A549 (cell line): ENCODE measurements at regions not wholly inside any gene's neighbourhood (a gene's known extent, or its start where the extent isn't known, plus 50 kb on each side); places are given as distances from the start of the nearest gene placed in this dataset.

Experiments used
- ATAC-seq, 2 experiments: fragments of 200-7000 bp in 1 of 2; fragments of >200 bp in 1 of 2; cut with Nextera tagmentation in 1 of 2; cut with Tn5 transposase in 1 of 2; 3 replicates each; pipeline versions ENCODE4 v1.8.0 to v1.9.1; 2018 to 2020; ENCODE audit warnings: mild to moderate bottlenecking in 1 of 2, moderate library complexity in 1 of 2
- CTCF ChIA-PET: fragments of 300-600 bp; sonication (Branson Sonifier 250); formaldehyde crosslinking; extraction: SDS; loops from one replicate; lab custom pipeline; 2021; ENCODE audit warnings: antibody characterized with exemption, inconsistent platforms; lab: Yijun Ruan, JAX
- POLR2A ChIA-PET: fragments of 350-600 bp; formaldehyde crosslinking; extraction: SDS; loops from one replicate; lab custom pipeline; 2021; ENCODE audit warnings: antibody characterized with exemption, inconsistent platforms; lab: Yijun Ruan, JAX
- DNase-seq, 2 experiments: peaks; one replicate each; pipeline versions ENCODE4 v3.0.0 to v3.0.0-alpha.2; 2011 to 2016; ENCODE audit warnings: low read depth in 1 of 2, low spot score in 1 of 2
- FAIRE-seq: peaks from 2 replicates; lab custom pipeline; 2011; peaks lifted over from hg19 to GRCh38; lab: Jason Lieb, UNC
- H3K27ac ChIP-seq, 2 experiments: fragments of >200 bp; sonication (Bioruptor Twin); formaldehyde crosslinking; 3 replicates each; pipeline ENCODE4 v1.5.1; 2016 to 2017
- H3K4me1 ChIP-seq: fragments of >200 bp; sonication (Bioruptor Twin); formaldehyde crosslinking; 3 replicates; pipeline ENCODE4 v1.6.1; 2016
- H3K4me2 ChIP-seq: fragments of >200 bp; sonication (Bioruptor Twin); formaldehyde crosslinking; 3 replicates; pipeline ENCODE4 v1.6.1; 2016
- H3K4me3 ChIP-seq: fragments of >200 bp; sonication (Bioruptor Twin); formaldehyde crosslinking; 3 replicates; pipeline ENCODE4 v1.5.1; 2016
- H3K9me3 ChIP-seq: fragments of >200 bp; sonication (Bioruptor Twin); formaldehyde crosslinking; 3 replicates; pipeline ENCODE4 v1.6.1; 2016
- CBX8 ChIP-seq: fragments of 200-600 bp; sonication (generic); IDR thresholded peaks from 2 replicates; pipeline ENCODE4 v1.6.1; 2016
- CEBPB ChIP-seq, 2 experiments: fragments of >200 bp in 1 of 2; sonication (Bioruptor Twin) in 1 of 2; formaldehyde crosslinking in 1 of 2; IDR thresholded peaks; 2 replicates each; pipeline ENCODE4 v1.6.1; 2012 to 2016
- CHD2 ChIP-seq: fragments of 150-350 bp; IDR thresholded peaks from 2 replicates; pipeline ENCODE4 v1.6.1; 2014; ENCODE audit warnings: low read length; ENCODE audit not compliant: partially characterized antibody
- CHD4 ChIP-seq: fragments of 200-600 bp; sonication (generic); IDR thresholded peaks from 2 replicates; pipeline ENCODE4 v1.6.1; 2016; ENCODE audit warnings: antibody characterized with exemption, mild to moderate bottlenecking, borderline replicate concordance
- EP300 ChIP-seq, 2 experiments: fragments of >200 bp; sonication (Bioruptor Twin); formaldehyde crosslinking; IDR thresholded peaks; 2 replicates in 1 of 2; 3 replicates in 1 of 2; pipeline ENCODE4 v1.6.1; 2016 to 2017
- FOSB ChIP-seq: fragments of 250-450 bp; sonication (Bioruptor Pico); IDR thresholded peaks from 2 replicates; pipeline ENCODE4 v1.5.0; 2020; ENCODE audit warnings: mild to moderate bottlenecking, moderate library complexity
- FOSL2 ChIP-seq, 2 experiments: fragments of 450-650 bp in 1 of 2; fragments of >200 bp in 1 of 2; sonication (Bioruptor Twin) in 1 of 2; formaldehyde crosslinking; IDR thresholded peaks; 2 replicates each; pipeline versions ENCODE4 v1.5.0 to v1.6.1; 2016 to 2020; ENCODE audit warnings: mild to moderate bottlenecking in 1 of 2, moderate library complexity in 1 of 2
- FOXS1 ChIP-seq: fragments of 250-450 bp; sonication (Bioruptor Pico); IDR thresholded peaks from 2 replicates; pipeline ENCODE4 v1.5.0; 2020; ENCODE audit warnings: mild to moderate bottlenecking, moderate library complexity
- HEYL ChIP-seq: fragments of 250-450 bp; sonication (Bioruptor Pico); IDR thresholded peaks from 2 replicates; pipeline ENCODE4 v1.8.0; 2021; ENCODE audit warnings: mild to moderate bottlenecking, moderate library complexity
- MAFK ChIP-seq: fragments of 450-650 bp; IDR thresholded peaks from 2 replicates; pipeline ENCODE4 v1.6.1; 2014; ENCODE audit not compliant: partially characterized antibody
- MAZ ChIP-seq: fragments of 150-350 bp; IDR thresholded peaks from 2 replicates; pipeline ENCODE4 v1.6.1; 2014; ENCODE audit warnings: antibody characterized with exemption, low read depth, low read length, borderline replicate concordance
- NFE2L2 ChIP-seq: fragments of 150-350 bp; conservative IDR thresholded peaks from 2 replicates; pipeline ENCODE4 v1.6.1; 2014; ENCODE audit warnings: low read length
- NR3C1 ChIP-seq: fragments of >200 bp; sonication (Bioruptor Twin); formaldehyde crosslinking; IDR thresholded peaks from 3 replicates; pipeline ENCODE4 v1.6.1; 2017
- POLR2AphosphoS2 ChIP-seq: conservative IDR thresholded peaks from 2 replicates; pipeline ENCODE4 v1.6.1; 2012; ENCODE audit warnings: low read length, improper control_type of control experiment, inconsistent platforms
- WGBS: methylation state at CpG from one replicate; pipeline ENCODE4 v1.1.6; 2017; ENCODE audit errors: missing lambda C conversion rate; 5-methylcytosine and 5-hydroxymethylcytosine counted together
- TF ChIP-seq, protein P1 (sequence below): IDR thresholded peaks from 2 replicates; pipeline ENCODE4 v1.6.1; 2012; ENCODE audit warnings: low read depth, borderline replicate concordance
- TF ChIP-seq, protein P2 (sequence below): fragments of 200-600 bp; sonication (generic); IDR thresholded peaks from 2 replicates; pipeline ENCODE4 v1.6.1; 2016; ENCODE audit warnings: antibody characterized with exemption, mild to moderate bottlenecking, moderate library complexity
- TF ChIP-seq, protein P3 (sequence below): fragments of >200 bp; sonication (Bioruptor Twin); formaldehyde crosslinking; IDR thresholded peaks from 3 replicates; pipeline ENCODE4 v1.5.1; 2016
- TF ChIP-seq, protein P4 (sequence below): fragments of 250-450 bp; sonication (Bioruptor Pico); IDR thresholded peaks from 2 replicates; pipeline ENCODE4 v1.5.0; 2020; ENCODE audit warnings: low read depth, mild to moderate bottlenecking, moderate library complexity

DNA sequence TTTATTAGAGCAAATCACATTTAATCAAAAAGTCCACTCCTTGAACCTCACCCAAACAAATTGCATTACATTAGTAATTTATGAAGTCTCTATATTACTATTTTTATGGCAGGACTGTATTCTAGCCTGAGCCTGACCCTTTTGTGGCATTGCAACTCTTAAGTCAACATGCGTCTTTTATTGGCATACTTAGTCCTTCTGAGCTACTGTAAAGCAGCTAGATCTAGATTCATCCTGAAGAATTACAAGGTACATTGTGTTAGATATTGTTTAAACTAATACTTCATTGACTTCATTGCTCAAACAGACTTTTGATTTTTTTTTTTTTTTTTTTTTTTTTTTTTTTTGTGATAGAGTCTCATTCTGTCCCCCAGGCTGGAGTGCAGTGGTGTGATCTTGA, 1842.5 kb upstream of the CDH9 start:
- H3K9me3 ChIP-seq, result no peaks in the 10 kb centered on the region
- no peak overlapping the region for H3K4me3 ChIP-seq
- H3K4me2 ChIP-seq, result no peak overlapping the region
- CTCF ChIA-PET, result no interaction called here
- WGBS, result 74% methylated on average over 1 of the region's 1 CpG
- POLR2A ChIA-PET, result no interaction called here
- H3K4me1 ChIP-seq, result no peaks in the 10 kb centered on the region
- no peak for DNase-seq
- FAIRE-seq, result no peak
- TF ChIP-seq CHD4, result no peak
- TF ChIP-seq, protein P1, sequence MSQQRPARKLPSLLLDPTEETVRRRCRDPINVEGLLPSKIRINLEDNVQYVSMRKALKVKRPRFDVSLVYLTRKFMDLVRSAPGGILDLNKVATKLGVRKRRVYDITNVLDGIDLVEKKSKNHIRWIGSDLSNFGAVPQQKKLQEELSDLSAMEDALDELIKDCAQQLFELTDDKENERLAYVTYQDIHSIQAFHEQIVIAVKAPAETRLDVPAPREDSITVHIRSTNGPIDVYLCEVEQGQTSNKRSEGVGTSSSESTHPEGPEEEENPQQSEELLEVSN, result no peak
- TF ChIP-seq, protein P2, sequence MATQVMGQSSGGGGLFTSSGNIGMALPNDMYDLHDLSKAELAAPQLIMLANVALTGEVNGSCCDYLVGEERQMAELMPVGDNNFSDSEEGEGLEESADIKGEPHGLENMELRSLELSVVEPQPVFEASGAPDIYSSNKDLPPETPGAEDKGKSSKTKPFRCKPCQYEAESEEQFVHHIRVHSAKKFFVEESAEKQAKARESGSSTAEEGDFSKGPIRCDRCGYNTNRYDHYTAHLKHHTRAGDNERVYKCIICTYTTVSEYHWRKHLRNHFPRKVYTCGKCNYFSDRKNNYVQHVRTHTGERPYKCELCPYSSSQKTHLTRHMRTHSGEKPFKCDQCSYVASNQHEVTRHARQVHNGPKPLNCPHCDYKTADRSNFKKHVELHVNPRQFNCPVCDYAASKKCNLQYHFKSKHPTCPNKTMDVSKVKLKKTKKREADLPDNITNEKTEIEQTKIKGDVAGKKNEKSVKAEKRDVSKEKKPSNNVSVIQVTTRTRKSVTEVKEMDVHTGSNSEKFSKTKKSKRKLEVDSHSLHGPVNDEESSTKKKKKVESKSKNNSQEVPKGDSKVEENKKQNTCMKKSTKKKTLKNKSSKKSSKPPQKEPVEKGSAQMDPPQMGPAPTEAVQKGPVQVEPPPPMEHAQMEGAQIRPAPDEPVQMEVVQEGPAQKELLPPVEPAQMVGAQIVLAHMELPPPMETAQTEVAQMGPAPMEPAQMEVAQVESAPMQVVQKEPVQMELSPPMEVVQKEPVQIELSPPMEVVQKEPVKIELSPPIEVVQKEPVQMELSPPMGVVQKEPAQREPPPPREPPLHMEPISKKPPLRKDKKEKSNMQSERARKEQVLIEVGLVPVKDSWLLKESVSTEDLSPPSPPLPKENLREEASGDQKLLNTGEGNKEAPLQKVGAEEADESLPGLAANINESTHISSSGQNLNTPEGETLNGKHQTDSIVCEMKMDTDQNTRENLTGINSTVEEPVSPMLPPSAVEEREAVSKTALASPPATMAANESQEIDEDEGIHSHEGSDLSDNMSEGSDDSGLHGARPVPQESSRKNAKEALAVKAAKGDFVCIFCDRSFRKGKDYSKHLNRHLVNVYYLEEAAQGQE, result no peak
- TF ChIP-seq NR3C1, result no peak
- no peak for TF ChIP-seq CEBPB (IDR thresholded peaks at IDR 0.05)
- no peak for TF ChIP-seq NFE2L2
- TF ChIP-seq, protein P3, sequence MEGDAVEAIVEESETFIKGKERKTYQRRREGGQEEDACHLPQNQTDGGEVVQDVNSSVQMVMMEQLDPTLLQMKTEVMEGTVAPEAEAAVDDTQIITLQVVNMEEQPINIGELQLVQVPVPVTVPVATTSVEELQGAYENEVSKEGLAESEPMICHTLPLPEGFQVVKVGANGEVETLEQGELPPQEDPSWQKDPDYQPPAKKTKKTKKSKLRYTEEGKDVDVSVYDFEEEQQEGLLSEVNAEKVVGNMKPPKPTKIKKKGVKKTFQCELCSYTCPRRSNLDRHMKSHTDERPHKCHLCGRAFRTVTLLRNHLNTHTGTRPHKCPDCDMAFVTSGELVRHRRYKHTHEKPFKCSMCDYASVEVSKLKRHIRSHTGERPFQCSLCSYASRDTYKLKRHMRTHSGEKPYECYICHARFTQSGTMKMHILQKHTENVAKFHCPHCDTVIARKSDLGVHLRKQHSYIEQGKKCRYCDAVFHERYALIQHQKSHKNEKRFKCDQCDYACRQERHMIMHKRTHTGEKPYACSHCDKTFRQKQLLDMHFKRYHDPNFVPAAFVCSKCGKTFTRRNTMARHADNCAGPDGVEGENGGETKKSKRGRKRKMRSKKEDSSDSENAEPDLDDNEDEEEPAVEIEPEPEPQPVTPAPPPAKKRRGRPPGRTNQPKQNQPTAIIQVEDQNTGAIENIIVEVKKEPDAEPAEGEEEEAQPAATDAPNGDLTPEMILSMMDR, result no peak
- TF ChIP-seq CHD2, result no peak
- no peak for TF ChIP-seq HEYL
- TF ChIP-seq MAFK, result no peak
- ATAC-seq, result no peak
- H3K27ac ChIP-seq, result no peak overlapping the region

DNA sequence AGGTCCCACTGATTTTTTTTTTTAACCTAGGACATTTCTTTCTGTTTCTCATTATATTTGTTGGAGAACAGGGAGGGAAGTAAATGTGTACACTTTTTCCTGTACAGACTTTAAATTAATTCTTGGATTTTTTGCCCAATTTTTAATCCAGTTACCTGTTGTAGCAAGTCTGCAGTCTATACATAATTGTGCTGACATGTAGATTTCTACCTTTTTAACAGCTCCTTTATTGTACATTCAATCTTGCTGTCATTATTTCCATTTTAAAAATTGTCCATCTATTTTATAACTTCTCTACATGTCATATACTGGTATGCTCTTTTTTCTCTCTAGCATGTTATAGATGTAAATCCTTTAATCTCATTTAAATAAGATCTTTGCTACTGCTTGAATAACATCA, 1838.7 kb upstream of the CDH9 start:
- DNase-seq, result no peak
- Histone ChIP-seq H3K27ac (no peak overlapping the region), H3K4me2 (no peak overlapping the region), H3K9me3 (no peaks in the 10 kb centered on the region), H3K4me3 (no peak overlapping the region), H3K4me1 (no peaks in the 10 kb centered on the region)
- no peak for FAIRE-seq
- ATAC-seq, result no peak
- TF ChIP-seq, protein P3, result no peak
- TF ChIP-seq, protein P4, sequence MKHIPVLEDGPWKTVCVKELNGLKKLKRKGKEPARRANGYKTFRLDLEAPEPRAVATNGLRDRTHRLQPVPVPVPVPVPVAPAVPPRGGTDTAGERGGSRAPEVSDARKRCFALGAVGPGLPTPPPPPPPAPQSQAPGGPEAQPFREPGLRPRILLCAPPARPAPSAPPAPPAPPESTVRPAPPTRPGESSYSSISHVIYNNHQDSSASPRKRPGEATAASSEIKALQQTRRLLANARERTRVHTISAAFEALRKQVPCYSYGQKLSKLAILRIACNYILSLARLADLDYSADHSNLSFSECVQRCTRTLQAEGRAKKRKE, result no peak
- TF ChIP-seq EP300 (IDR thresholded peaks at IDR 0.05) (no peak), MAFK (peak; percentile 50), MAZ (no peak)
- POLR2A ChIA-PET, result no interaction called here
- CTCF ChIA-PET, result no interaction called here

DNA sequence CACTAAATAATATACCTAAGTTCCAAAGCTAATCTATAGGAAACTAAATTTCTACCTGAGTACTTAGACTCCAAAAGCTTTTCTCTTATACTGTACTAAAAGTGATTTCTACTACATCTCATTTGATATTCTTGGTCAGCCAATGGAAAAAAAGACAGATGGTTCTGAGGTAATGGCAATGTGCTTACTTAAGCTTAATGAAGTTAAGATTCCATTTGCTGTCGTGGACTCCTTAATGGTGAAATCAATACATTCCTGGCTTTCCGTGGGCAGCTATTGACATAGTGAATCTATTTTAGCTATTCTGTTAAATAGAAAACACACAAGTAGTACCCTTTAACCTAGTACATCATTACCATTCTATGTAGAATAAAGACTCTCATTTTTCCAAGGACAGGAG, 1825.6 kb upstream of the CDH9 start:
- POLR2A ChIA-PET, result no interaction called here
- Histone ChIP-seq H3K4me1 (peaks cover 10% of the 10 kb centered on the region; the same call in 2 of the 3 replicates), H3K4me3 (no peak overlapping the region), H3K27ac (no peak overlapping the region), H3K9me3 (no peaks in the 10 kb centered on the region), H3K4me2 (no peak overlapping the region)
- DNase-seq, result no peak
- no peak for FAIRE-seq
- WGBS, result 57% methylated on average over 2 of the region's 2 CpGs
- CTCF ChIA-PET, result no interaction called here
- ATAC-seq, result no peak
- TF ChIP-seq POLR2AphosphoS2 (no peak), FOSL2 (IDR thresholded peaks at IDR 0.05) (no peak), FOSL2 (CRISPR knock-in tag; IDR thresholded peaks at IDR 0.05) (no peak), EP300 (IDR thresholded peaks at IDR 0.05) (no peak), FOSB (no peak), FOXS1 (CRISPR knock-in tag) (no peak), CBX8 (no peak)
- TF ChIP-seq, protein P4, result no peak
